Esophagus squamous epithelium (tissue), 5 donors: ENCODE measurements at regions not wholly inside any gene's neighbourhood (a gene's known extent, or its start where the extent isn't known, plus 50 kb on each side); places are given as distances from the start of the nearest gene placed in this dataset.

Experiments
- DNase-seq: peaks from one replicate; lab custom pipeline; 2025; lab: John Stamatoyannopoulos, UW
- H3K27ac ChIP-seq, 4 donors: fragments of 200-600 bp; sonication (generic); one replicate each; pipeline ENCODE4 v1.5.1; 2016 to 2019; ENCODE audit warnings: mild to moderate bottlenecking in 1 of 4
- H3K27me3 ChIP-seq, 4 donors: fragments of 200-600 bp; sonication (generic); 1 replicate in 3 of 4; 2 replicates in 1 of 4; pipeline versions ENCODE4 v1.5.1 to v1.6.0; 2017 to 2021; ENCODE audit warnings: antibody characterized with exemption in 1 of 4
- H3K36me3 ChIP-seq, 3 donors: fragments of 200-600 bp; sonication (generic); one replicate each; pipeline ENCODE4 v1.5.1; 2016 to 2019
- H3K4me1 ChIP-seq, 3 donors: fragments of 200-600 bp; sonication (generic); one replicate each; pipeline ENCODE4 v1.5.1; 2017 to 2019
- H3K4me3 ChIP-seq, 4 donors: fragments of 200-600 bp; sonication (generic); 1 replicate in 3 of 4; 2 replicates in 1 of 4; pipeline ENCODE4 v1.5.1; 2016 to 2019; ENCODE audit warnings: mild to moderate bottlenecking in 2 of 4, moderate library complexity in 1 of 4
- H3K9me3 ChIP-seq, 3 donors: fragments of 200-600 bp; sonication (generic); one replicate each; pipeline ENCODE4 v1.5.1; 2016 to 2019
- POLR2A ChIP-seq, 4 donors: fragments of 450-650 bp; IDR thresholded peaks; one replicate each; pipeline ENCODE4 v1.6.1; 2017; ENCODE audit warnings: antibody characterized with exemption in 4 of 4, mild to moderate bottlenecking in 4 of 4, moderate library complexity in 3 of 4
- WGBS, 2 donors: methylation state at CpG; one replicate each; pipeline ENCODE4 v1.1.5; 2018; 5-methylcytosine and 5-hydroxymethylcytosine counted together
- intact Hi-C: fragments of 100-400 bp; cut with DNase I; formaldehyde crosslinking; loops from one replicate; pipeline ENCODE4 v1.15.0; 2022
- TF ChIP-seq, protein P1 (sequence below), 6 experiments: fragments of 450-650 bp in 4 of 6; fragments of 200-600 bp in 2 of 6; sonication (generic) in 2 of 6; IDR thresholded peaks; one replicate each; pipeline ENCODE4 v1.5.1; 2016 to 2019; ENCODE audit warnings: antibody characterized with exemption in 6 of 6, mild to moderate bottlenecking in 4 of 6, moderate library complexity in 4 of 6
- donor health status: DM: yes; HTN: yes; CAD: no.

DNA sequence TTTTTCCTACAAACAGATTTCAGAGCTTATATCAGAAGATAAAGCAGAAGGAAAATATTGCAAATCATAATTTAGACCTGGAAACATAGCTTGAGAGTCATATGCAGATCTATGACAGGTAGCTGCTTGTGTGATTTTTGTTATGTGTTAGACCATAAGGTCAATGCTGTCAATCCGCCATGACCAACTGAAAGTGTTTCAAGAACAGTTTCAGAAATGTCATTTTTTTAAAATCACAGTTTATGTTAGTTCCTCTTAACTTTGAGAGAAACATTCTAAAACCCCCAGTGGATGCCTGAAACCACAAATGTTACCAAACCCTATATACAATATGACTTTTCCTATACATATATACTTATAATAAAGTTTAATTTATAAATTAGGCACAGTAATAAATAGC lies 391.3 kb upstream of the FAM241A start:
- Histone ChIP-seq H3K27me3 (peaks cover 0 to 72% (median 2%) of the 10 kb centered on the region in 4 donors), H3K4me1 (no peaks in the 10 kb centered on the region), H3K27ac (no peak overlapping the region), H3K9me3 (no peaks in the 10 kb centered on the region), H3K36me3 (no peaks in the 10 kb centered on the region), H3K4me3 (no peak overlapping the region)
- WGBS, 2 donors: 73 to 82% methylated on average over 1 of the region's 1 CpG
- no peak for DNase-seq
- TF ChIP-seq POLR2A (IDR thresholded peaks at IDR 0.05): no peak
- TF ChIP-seq, protein P1, sequence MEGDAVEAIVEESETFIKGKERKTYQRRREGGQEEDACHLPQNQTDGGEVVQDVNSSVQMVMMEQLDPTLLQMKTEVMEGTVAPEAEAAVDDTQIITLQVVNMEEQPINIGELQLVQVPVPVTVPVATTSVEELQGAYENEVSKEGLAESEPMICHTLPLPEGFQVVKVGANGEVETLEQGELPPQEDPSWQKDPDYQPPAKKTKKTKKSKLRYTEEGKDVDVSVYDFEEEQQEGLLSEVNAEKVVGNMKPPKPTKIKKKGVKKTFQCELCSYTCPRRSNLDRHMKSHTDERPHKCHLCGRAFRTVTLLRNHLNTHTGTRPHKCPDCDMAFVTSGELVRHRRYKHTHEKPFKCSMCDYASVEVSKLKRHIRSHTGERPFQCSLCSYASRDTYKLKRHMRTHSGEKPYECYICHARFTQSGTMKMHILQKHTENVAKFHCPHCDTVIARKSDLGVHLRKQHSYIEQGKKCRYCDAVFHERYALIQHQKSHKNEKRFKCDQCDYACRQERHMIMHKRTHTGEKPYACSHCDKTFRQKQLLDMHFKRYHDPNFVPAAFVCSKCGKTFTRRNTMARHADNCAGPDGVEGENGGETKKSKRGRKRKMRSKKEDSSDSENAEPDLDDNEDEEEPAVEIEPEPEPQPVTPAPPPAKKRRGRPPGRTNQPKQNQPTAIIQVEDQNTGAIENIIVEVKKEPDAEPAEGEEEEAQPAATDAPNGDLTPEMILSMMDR (IDR thresholded peaks at IDR 0.05): no peak
- intact Hi-C loops: no loop called here

DNA sequence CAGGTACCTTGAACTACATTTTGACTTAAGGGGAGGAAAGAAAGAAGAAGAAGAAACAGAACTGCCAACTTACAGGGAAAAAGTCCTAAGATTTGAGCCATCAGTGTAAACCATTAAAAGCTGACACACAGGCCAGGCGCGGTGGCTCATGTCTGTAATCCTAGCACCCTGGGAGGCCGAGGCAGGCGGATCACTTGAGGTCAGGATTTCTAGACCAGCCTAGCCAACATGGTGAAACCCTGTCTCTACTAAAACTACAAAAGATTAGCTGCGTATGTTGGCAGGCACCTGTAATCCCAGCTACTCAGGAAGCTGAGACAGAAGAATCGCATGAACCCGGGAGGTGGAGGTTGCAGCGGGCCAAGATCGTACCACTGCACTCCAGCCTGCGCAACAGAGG lies 389.7 kb upstream of the FAM241A start:
- Histone ChIP-seq H3K4me1 (no peaks in the 10 kb centered on the region), H3K27me3 (peaks cover 0 to 58% (median 0%) of the 10 kb centered on the region in 4 donors), H3K36me3 (no peaks in the 10 kb centered on the region), H3K4me3 (no peak overlapping the region), H3K9me3 (no peaks in the 10 kb centered on the region), H3K27ac (no peak overlapping the region)
- intact Hi-C loops: no loop called here
- no peak for DNase-seq
- no peak for TF ChIP-seq POLR2A (IDR thresholded peaks at IDR 0.05)
- WGBS, 2 donors: 91 to 93% methylated on average over 10 of the region's 10 CpGs

DNA sequence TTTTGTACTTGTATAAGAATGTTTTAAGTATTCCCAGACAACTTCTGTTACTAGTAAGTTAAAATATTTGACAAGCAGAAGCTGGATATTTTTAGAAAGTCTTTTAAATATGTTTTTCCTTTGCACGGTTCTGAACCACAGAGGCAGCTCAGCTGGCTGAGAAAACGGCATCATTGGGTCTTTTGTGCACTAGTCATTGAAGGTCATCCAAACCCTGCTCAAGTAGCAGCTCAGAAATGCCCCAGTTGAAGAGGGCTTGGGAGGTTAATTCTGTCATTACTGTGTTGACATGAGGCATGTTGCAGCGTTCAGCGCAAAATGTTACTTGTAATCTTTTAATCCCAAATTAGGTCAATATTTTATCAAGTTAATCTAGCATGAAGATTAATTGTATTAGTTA lies 383.7 kb upstream of the FAM241A start:
- Histone ChIP-seq H3K4me1 (no peaks in the 10 kb centered on the region), H3K9me3 (no peaks in the 10 kb centered on the region), H3K27me3 (peaks cover 0 to 7% (median 0%) of the 10 kb centered on the region in 4 donors), H3K4me3 (no peak overlapping the region), H3K36me3 (no peaks in the 10 kb centered on the region), H3K27ac (no peak overlapping the region)
- intact Hi-C loops: no loop called here
- TF ChIP-seq, protein P1 (IDR thresholded peaks at IDR 0.05): no peak
- TF ChIP-seq POLR2A (IDR thresholded peaks at IDR 0.05): no peak
- 11 to 26% methylated on average over 4 of the region's 4 CpGs for WGBS, 2 donors
- DNase-seq: no peak

DNA sequence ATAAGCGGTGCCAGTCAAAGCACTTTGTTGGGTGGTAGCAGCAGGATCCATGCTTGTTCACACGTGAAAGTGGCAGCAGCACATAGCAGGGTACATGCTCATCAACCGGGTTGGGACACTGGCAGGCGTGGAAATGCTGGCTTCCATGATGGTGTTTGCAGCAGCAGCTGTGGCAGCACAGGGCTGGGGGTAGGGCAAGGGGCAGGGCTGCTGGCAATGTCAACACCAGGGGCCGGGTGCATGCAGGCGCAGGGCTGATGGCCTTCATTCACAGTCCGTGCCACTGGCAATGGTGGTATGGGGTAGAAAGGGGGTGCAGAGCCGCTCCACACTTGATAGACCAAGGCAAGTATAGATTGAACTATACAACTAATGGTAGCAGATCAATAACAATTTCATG lies 374.7 kb upstream of the FAM241A start:
- TF ChIP-seq, protein P1 (IDR thresholded peaks at IDR 0.05): no peak
- no peak for TF ChIP-seq POLR2A (IDR thresholded peaks at IDR 0.05)
- Histone ChIP-seq H3K4me3 (no peak overlapping the region), H3K36me3 (no peaks in the 10 kb centered on the region), H3K27ac (no peak overlapping the region), H3K4me1 (no peaks in the 10 kb centered on the region), H3K27me3 (peaks cover 0 to 43% (median 0%) of the 10 kb centered on the region in 4 donors), H3K9me3 (no peaks in the 10 kb centered on the region)
- DNase-seq: no peak
- intact Hi-C loops: no loop called here
- 72 to 79% methylated on average over 8 of the region's 8 CpGs for WGBS, 2 donors

DNA sequence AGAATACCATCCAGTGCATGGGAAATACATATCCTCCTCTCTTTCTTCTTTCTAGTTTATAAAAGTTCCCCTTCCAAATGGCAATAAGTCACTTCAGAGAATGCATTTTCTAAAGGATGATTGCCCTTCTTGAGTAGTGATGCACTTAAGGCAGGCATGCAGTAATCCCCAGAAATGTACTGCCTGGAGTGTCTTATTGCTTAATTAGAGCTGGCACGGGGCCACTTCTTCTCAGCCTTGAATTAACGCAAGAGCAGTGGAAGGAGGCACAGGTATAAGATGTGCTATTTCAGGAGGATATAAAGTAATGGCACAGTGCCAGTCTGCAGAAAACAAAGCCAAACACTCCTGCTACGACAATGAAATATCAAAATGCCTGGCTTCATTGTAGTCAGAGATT lies 371.4 kb upstream of the FAM241A start:
- 27 to 65% methylated on average over 3 of the region's 3 CpGs for WGBS, 2 donors
- peaks cover 0 to 43% (median 0%) of the 10 kb centered on the region in 4 donors for H3K27me3 ChIP-seq

More for the DNA sequence above, 371.4 kb upstream of the FAM241A start:
- no peaks in the 10 kb centered on the region for H3K4me1 ChIP-seq
- no peak overlapping the region for H3K4me3 ChIP-seq
- no peaks in the 10 kb centered on the region for H3K36me3 ChIP-seq
- TF ChIP-seq, protein P1 (IDR thresholded peaks at IDR 0.05): no peak
- no peak for TF ChIP-seq POLR2A (IDR thresholded peaks at IDR 0.05)
- intact Hi-C loops: no loop called here
- H3K27ac ChIP-seq: no peak overlapping the region
- no peak for DNase-seq
- no peaks in the 10 kb centered on the region for H3K9me3 ChIP-seq
